HG03060 (cell line): ENCODE measurements at regions not wholly inside any gene's neighbourhood (a gene's known extent, or its start where the extent isn't known, plus 50 kb on each side); places are given as distances from the start of the nearest gene placed in this dataset.

Experiments used
- ATAC-seq: cut with Tn5 transposase; IDR thresholded peaks from one replicate; pipeline ENCODE4 v1.9.1; 2021; ENCODE audit warnings: low read depth, moderate number of reproducible peaks; ENCODE audit not compliant: unreplicated experiment

DNA sequence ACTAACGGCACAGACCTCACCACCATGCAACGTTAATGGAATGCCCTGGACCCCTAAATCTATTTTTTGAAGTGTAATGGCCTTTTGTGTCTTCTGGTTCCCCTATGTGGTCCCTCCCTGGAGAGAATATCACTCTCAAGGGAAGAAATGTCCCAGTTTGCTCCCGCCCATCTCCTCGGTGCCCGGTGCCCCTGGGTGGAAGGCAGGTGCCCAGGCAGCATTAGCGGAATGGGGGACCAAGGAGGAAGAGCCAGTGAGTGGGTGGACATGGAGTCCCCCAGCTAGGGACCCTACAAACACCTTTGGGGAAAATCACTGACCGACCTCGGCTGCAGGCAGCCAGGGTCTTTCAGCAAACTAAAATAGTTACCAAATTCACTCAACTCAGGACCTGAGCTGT is 212.1 kb upstream of the RTL1 start:
- no peak for ATAC-seq

DNA sequence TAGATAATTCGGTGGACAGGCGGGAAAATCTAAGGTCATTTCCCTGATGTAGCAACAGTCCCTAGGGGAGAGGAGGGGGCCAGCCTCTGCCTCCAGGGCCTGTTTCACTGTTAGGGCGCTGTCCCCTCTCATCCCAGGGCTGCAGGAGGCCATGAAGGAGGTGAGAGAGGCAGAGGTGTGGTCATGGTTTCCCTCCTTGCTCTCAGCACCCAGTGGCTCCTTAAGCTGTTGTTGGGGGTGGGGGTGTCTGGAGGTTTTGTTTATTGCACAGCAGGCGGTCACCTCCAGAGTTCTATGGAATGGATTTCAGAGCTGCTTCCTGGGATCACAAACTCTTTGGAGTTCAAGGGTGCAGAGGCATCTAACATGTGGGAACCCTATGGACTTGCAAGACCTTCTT is 212.5 kb upstream of the RTL1 start:
- ATAC-seq = no peak

DNA sequence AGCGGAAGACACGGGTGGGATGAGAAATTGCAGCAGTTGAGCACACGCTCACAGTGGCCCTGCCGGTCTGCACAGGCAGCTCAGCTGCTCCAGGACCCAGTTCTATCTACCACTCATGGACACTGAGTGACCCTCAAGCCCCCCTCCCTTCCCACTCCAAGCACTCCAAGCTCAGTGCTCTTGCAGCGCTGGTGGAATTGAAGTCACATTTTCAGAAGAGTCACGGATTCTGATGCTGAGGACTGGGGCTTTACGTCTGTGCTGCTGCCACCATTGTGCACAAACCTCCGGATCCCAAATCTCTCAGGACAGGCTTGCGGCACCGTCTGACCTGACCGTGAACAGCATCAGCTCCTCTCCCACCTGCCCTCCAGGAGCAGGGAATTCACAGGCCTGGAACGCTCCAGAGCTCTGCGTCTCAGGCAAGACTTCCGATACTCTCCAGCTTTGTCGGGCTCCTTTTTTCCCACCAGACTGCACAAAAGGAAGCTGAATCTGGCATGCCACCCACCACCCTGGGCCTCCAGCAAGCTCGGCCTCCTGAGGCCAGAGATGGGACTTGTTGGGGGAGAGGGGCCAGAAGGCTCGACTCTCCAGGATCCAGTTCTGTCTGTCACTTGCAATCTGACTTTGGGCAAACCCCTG is 213.1 kb upstream of the RTL1 start:
- ATAC-seq = no peak

DNA sequence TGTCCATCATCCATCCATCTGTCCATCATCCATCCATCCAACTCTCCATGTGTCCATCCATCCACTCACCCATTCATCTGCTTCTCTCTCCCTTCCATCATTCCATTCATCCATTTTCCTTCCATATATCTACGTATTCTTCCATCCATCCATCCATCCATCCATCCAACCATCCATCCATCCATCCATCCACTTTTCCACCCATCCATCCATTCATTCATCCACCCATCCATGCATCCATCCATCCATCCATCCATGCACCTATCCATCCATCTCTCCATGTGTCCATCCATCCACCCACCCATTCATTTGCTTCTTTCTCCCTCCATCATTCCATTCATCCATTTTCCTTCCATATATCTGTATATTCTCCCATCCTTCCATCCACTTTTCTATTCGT is 214.0 kb upstream of the RTL1 start:
- no peak for ATAC-seq

DNA sequence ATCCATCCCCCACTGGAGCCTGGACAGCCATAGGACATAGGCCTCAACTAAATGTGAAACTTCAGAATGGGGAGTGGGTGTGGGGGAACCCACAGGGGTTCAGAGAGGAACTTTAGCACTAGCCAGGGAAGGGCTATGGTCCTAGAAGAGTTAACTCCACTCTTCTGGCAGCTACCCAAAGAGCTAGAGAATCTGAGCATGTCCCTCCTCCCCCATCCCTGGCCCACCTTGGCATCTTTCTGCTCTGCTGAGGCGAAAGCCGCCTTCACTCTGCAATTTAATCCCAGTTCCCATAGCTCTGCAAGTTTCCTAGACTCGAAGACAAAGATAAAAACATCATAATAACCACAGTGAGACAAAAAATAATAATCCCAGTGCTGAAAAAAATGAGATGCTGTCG is 214.7 kb upstream of the RTL1 start:
- ATAC-seq = no peak

DNA sequence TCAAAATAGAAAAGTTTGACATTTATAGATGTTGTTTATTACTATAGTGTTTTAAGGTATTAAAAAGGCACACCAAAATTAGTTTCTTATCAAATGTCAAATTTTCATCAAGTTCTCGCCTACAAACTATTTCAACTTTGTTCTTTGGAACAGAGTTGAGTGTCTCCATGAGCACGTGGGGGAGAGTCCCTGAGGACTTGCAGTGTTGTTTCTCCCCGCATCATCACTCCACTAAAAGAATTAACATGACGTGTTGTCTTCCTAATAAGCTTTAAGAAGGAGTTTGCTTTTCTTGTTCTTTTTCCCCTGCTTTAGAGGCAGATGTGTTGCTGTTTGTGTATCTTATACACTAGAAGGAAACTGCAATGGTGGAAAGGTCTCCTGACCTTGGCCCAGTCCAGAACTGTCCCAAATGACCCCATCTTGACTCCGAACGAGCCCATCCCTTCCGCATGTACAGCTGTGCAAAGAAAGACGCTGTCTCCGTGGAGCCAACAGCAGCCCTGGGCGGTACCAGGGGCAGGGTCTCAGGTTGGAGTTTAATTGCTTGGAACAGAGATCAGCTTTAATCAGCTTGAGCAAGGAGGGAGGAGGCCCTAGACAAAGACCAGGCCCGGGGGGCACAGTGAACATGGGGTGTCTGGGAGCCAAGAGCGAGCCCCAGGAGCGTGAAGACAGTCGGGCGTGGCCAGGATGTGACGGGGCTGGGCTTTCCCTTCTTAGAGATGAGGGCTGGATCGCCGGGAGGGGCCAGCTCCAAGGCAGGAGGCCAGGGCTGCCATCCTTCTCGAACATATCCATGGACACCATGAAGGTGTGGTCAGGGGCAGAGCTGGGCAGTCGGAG is 215.4 kb upstream of the RTL1 start:
- no peak for ATAC-seq

DNA sequence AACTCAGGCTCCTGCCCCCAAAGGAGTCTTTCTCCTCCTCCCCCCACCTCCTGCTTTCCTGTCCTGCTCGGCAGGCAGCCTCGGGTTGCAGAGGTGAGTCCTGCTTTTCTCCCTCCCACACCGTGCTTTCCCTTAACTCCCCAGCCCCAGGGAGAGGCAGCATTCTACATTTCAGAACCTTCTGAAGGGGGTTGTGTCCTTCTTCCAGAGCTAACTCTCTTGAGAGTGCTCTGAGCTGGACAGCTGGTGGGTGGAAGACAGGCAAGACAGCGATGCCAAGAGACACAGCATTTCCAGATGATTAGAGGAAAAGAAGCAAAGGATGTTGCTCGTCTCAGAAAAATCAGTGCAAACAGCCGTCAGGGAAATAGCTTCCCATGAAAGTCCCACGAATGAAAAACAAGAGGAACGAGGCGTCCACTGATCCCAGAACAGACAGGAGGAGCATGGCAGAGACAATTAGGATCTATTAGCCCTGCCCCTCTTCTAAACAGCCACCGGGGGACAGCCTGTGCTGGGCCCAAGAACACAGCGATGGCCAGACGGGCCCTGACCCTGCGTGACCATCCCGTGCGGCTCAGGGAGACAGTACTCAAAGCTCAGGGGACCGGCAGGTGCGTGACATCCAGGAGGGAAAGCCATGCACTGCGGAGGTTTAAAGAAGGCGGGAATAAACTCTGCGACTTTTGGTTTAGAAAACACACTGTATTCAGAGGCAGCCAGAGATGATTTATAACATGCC is 216.5 kb upstream of the RTL1 start:
- ATAC-seq = no peak

DNA sequence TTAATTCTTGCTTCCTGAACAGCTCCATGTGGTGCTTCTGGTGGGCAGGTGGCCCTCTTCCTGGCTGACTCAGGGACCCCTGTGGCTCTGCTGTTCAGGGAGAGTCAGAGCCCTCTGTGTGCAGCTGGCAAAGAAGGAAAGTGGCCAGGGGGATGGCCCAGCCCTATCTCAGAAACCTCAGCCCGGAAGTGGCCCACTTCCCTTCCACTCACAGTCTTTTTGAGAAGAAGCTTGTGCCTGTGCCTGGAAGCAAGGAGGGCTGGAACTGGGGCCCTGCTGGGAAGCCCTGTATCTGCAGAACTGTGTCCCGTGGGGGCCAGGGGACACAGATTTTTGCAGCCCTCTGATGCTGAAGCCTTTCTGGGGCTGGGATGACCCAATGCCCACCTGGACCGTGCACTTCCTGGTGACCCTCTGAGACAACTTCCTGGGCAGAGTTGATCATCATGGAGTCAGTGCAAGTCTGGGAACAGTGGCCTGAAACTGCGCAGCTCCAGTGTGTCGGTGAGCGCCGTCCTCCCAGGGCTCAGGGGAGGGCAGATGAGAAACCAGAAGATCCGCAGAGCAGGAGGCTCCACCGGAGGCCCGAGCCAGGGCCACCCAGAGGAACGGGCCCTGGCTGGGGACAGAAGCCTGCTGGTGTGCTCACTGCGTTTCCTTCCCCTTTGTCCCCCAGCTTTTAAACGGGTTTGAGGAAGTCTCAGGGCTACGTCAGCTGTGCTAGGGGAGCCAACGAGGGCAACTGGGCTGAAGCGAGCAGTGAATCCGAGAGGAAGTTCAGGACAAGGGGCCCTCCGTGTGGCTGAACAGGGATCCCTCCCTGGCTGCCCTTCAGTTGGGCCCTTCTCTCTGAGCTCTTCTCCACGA is 217.4 kb upstream of the RTL1 start:
- no peak for ATAC-seq

DNA sequence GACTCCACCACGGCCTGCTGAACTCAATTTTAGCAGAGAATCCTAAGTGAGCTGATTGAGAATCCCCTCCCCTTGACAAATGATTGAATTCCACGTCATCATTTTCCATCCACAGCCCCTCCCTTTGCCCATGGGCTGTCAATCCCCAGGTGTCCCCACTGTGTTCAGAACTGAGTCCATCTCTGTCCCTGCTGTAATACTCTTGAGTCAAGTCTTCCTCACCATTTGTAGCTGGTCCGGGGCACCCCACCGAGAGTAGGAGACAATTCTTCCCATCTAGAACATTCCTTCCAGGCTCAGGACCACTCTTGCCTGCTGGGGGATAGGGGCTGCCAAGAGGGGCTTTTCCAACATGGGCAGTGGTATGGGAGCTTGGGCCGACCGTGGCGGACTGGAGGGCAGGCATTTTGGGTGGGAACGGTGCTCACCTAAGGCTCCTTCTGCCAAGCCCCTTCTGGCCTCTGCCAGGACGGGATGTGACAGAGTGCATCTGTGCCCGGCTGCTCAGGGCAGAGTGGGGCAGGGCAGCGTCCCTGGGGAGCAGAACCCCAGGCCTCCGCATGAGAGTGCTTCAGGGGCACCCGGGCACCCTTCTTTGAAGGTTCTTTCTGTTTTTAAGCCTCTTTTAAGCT is 218.1 kb upstream of the RTL1 start:
- ATAC-seq = no peak

DNA sequence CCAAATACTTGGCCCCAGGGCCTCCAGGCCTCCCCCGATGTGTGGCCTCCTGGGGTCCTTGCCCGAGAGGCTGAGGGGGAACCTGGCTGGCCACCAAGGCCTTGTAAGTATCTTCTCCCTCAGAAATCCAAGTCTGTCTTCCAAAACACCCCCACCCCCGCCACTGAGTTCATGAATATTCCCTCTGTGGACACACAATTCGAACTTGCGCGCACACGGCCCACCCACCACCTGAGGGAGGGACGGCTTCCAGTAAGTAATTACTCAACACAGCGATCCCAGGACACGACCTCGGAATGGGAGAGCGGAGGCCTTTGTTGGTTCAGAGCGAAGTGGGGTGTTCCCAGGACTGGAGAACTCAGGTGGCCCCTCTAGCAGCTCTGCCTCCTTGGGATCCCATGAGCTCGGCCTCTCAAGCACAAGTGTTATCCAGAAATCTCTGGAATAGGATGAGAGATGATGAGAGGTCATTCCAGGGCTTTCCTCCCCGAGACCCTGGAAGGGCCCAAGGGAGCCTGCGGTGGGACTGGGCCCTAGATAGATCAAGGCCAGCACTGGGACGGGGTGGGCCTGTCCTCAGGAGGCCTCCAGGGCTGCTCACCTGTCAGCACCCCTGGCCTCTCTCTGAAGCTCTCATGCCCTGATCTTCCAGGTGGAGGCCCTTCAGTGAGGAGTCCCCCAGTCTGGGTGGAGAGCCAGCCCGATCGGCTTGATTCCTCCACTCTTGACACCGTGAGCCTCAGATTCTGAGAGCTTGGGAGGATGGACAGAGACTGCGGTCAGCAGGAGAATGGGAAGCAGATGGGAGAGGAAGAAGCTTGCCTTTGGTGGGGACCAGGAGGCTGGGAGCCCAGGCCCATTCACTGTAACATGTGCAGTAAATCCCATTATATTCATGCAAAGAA is 219.0 kb upstream of the RTL1 start:
- no peak for ATAC-seq

DNA sequence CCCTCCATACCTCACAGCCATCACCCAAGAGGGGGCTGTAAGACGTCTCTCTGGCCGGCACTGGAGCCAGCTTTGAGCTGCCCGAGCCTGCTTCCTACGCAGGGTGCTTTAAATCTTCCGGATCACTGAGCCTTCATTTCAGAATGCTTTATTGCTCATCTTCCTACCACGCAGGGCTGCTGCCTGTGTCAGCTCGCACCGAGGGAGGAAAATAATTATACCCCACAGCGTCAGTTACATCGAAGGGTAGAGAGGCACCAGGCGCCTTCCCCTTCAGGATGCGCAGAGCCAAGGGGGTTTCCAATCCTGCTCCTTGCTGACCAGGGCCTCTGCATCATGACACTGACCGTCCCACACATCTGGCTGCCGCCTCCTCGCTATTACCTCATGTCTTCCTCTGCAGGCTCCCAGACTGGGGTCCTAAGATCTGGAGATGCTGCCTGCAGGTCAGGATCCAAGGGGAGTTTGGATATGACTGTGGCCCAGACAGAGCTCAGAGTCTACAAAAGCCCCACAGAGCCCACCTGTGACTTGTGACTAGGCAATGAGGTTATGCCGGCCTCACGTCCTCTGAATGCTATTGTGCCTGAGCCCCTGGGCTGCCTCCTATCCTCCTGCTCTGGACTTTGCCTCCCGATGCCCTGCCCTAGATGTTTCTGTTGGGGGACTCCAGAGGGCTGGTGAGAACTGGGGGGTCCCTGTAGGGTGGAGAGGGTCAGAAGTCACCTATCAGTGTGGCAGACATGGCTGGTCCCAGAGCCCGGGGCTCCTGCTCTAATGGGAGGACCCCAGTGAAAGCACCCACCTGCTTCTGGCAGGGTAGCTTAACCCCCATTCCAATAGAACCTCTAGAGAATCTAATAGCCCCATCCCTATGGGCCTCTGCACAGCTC is 220.3 kb upstream of the RTL1 start:
- no peak for ATAC-seq

DNA sequence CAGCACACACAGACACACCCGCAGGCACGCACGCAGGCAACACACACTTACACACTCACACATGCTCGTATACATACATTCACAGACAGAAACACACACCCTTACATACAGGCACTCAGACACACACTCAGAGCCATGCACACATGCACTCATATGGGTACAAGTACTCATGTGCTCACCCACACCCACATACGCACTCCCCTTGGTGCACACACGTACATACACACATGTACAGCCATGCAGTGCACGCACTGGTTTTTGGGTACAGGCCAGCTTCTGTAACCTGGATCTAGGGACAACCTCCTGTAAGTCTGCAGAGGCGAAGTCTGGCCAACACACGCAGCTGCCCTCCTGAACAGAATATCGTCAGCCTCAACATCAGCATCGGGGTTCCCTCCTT is 221.3 kb upstream of the RTL1 start:
- ATAC-seq = no peak

DNA sequence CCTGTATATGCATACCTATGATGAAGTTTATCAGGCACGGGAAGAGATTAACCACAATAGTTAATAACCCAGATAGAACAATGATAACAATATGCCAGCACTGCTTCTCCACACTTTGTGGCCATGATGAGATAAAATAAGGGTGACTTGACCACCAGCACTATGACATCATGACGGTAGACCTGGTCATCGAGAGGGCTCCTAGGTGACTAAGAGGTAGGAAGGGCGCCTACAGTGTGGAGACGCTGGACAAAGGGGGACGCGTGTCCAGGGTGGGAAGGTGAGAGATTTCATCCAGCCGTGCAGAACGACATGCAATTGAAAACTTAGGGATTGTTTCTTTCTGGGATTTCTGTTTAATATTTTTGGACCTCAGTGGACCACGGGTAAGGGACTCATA is 221.8 kb upstream of the RTL1 start:
- no peak for ATAC-seq

DNA sequence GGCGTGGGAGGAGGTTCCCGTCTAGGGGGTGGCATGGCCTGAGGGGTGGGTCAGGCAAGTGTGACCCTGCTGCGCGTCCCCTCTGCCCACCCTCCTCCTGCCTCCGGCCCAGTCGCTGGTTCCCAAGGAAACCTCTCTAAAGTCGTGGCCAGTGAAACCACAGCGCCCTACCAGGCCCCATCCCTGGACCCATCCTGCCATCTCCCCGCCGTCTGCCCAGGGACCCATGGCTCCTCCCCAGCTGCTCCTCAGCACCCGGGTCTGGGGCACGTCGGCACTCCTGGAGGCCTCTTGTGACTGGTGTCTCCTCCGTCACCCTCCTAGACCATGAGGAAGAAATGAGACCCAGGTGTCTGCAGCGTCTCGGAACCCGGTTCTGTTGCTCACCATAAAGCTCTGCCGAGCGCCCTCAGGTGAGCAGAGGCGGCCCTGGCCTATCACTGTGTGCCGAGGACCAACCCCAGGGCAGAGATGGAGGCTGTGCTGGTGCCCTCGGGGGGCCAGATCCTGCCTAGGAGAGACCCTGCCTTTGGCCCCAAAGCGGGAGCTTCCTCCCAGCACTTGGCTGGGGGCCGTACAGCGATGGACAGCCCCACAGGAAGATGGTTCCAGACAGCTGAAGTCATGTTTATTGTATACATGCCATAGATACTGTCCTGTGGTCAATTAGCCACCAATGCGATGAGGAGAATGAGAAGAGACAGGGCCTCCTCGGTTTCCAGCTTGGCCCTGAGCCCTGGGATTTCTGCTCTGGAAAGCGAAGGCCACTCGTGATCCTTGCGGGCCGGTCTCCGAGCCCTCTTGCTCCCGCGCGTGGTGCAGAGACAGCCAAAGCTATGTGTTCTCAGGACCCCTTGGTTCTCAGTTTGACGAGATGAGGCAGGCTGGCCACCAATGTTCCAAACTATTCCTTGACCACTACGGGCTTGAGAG is 222.5 kb upstream of the RTL1 start:
- ATAC-seq = no peak

DNA sequence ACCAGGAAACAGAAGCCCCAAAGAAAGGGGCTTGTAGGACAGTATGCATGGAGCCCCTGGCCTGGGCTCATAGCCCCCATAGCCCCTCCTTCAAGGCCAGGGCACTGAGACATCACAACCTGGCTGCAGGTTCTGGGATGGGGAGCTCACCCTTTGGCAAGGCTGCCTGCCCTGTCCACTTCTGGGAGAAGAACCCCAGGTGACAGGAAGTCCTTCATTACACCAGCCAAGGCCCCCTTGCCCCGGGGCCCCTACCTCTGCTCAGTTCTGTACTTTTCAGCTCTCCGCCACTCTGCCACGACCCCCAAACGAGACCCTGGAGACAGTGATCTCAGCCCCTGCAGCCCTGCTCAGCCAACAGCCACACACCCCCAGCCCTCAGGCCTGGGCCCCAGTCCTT is 223.2 kb upstream of the RTL1 start:
- no peak for ATAC-seq

DNA sequence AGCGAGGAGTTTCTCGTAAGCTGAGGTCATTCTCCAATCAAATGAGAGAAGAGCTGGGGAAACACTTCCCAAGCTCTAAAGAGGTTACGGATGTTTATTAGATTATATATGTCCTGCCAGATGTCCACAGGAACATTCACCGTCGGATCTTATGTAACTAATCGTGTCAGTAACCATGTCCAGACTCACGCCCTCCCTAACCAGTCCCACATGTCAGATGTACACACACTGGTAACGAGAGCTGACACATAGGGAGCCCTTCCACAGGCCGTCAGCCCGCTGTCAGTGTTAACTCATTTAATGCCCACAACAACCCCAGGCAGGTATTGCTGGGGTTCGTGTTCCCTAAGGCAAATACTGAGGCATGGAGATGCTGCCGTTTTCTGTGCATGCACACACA is 223.7 kb upstream of the RTL1 start:
- ATAC-seq = no peak
